HEK293 (cell line): ENCODE measurements at regions not wholly inside any gene's neighbourhood (a gene's known extent, or its start where the extent isn't known, plus 50 kb on each side); places are given as distances from the start of the nearest gene placed in this dataset.

Experiments used
- ELK4 ChIP-seq: IDR thresholded peaks from 2 replicates; pipeline ENCODE4 v1.6.1; 2011; ENCODE audit warnings: mild to moderate bottlenecking, low read depth, low read length, borderline replicate concordance
- SETDB1 ChIP-seq: IDR thresholded peaks from one replicate; pipeline ENCODE4 v1.6.1; 2017; ENCODE audit warnings: mild to moderate bottlenecking, low read length, moderate library complexity, mixed read lengths; ENCODE audit not compliant: insufficient read length
- ZBTB1 ChIP-seq: fragments of 450-650 bp; formaldehyde crosslinking; IDR thresholded peaks from 2 replicates; pipeline ENCODE4 v1.5.1; 2016; ENCODE audit warnings: missing biosample characterization, missing genetic modification characterization
- ZBTB8A ChIP-seq: fragments of 450-650 bp; formaldehyde crosslinking; IDR thresholded peaks from 2 replicates; pipeline ENCODE4 v1.5.1; 2016; ENCODE audit warnings: missing biosample characterization, missing genetic modification characterization
- ZFP69B ChIP-seq: fragments of 450-650 bp; formaldehyde crosslinking; IDR thresholded peaks from 2 replicates; pipeline ENCODE4 v1.5.1; 2016; ENCODE audit warnings: missing biosample characterization, missing genetic modification characterization
- ZNF175 ChIP-seq: fragments of 450-650 bp; formaldehyde crosslinking; IDR thresholded peaks from 2 replicates; pipeline ENCODE4 v1.5.1; 2016; ENCODE audit warnings: missing biosample characterization, missing genetic modification characterization
- ZNF19 ChIP-seq: fragments of 450-650 bp; formaldehyde crosslinking; IDR thresholded peaks from 2 replicates; pipeline ENCODE4; 2016; ENCODE audit warnings: missing biosample characterization, missing genetic modification characterization, low read depth
- ZNF214 ChIP-seq: fragments of 450-650 bp; formaldehyde crosslinking; IDR thresholded peaks from 2 replicates; pipeline ENCODE4 v1.5.1; 2017; ENCODE audit warnings: missing biosample characterization, mild to moderate bottlenecking, missing genetic modification characterization, borderline replicate concordance
- ZNF221 ChIP-seq: fragments of 450-650 bp; formaldehyde crosslinking; IDR thresholded peaks from 2 replicates; pipeline ENCODE4 v1.5.1; 2017; ENCODE audit warnings: missing biosample characterization, missing genetic modification characterization, borderline replicate concordance
- ZNF274 ChIP-seq, 2 experiments: fragments of 200-500 bp in 1 of 2; fragments of 450-650 bp in 1 of 2; sonication (Bioruptor generic) in 1 of 2; formaldehyde crosslinking in 1 of 2; IDR thresholded peaks; 2 replicates each; pipeline versions ENCODE4 v1.5.1 to v1.6.1; 2014 to 2016; ENCODE audit warnings: borderline replicate concordance in 1 of 2, inconsistent platforms in 1 of 2, low read length in 1 of 2, missing biosample characterization in 1 of 2, missing genetic modification characterization in 1 of 2
- ZNF449 ChIP-seq: fragments of 450-650 bp; formaldehyde crosslinking; IDR thresholded peaks from 2 replicates; pipeline ENCODE4 v1.5.1; 2017; ENCODE audit warnings: missing biosample characterization, mild to moderate bottlenecking, missing genetic modification characterization, moderate library complexity
- ZNF707 ChIP-seq: fragments of 450-650 bp; formaldehyde crosslinking; IDR thresholded peaks from 2 replicates; pipeline ENCODE4 v1.5.1; 2016; ENCODE audit warnings: missing biosample characterization, missing genetic modification characterization
- TF ChIP-seq, protein P1 (sequence below): fragments of 450-650 bp; formaldehyde crosslinking; IDR thresholded peaks from 2 replicates; pipeline ENCODE4 v1.5.1; 2016; ENCODE audit warnings: missing biosample characterization, missing genetic modification characterization
- TF ChIP-seq, protein P2 (sequence below): fragments of 450-650 bp; formaldehyde crosslinking; IDR thresholded peaks from 2 replicates; pipeline ENCODE4 v1.5.1; 2016; ENCODE audit warnings: missing biosample characterization, missing genetic modification characterization

DNA sequence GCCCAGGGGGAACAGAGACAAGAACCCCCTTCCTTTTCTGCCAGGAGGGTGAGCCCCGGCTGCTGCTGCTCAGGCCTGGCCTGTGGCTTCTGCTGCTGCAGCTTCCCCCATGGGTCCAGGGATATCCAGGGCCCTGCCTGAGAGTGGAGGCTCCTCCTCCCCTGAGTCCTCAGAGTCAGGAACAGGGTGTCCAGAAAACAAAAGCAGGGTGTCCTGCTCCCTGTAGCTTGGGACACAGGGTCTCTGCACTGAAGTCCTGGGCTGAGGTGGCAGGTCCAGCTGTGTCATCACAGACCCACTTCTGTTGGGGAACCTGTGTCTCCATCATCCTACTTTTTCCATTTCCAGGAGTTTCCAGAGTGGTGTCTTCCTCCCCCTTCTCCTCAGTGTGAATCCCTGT, 76.1 kb downstream of the ZNF280B start:
- TF ChIP-seq ZNF175 (no peak), ZBTB8A (no peak), ZNF707 (tag by site-specific recombination) (no peak), ZNF221 (tag by site-specific recombination) (no peak), ZNF449 (tag by site-specific recombination) (no peak), ZNF274 (IDR thresholded peaks at IDR 0.05; ENCODE audit: low read length) (no peak), ZNF274 (tag by site-specific recombination; IDR thresholded peaks at IDR 0.05; ENCODE audit: borderline replicate concordance) (no peak), ELK4 (no peak), ZBTB1 (tag by site-specific recombination) (no peak), ZFP69B (tag by site-specific recombination) (no peak), SETDB1 (no peak), ZNF214 (no peak), ZNF19 (tag by site-specific recombination) (no peak)
- TF ChIP-seq, protein P1, sequence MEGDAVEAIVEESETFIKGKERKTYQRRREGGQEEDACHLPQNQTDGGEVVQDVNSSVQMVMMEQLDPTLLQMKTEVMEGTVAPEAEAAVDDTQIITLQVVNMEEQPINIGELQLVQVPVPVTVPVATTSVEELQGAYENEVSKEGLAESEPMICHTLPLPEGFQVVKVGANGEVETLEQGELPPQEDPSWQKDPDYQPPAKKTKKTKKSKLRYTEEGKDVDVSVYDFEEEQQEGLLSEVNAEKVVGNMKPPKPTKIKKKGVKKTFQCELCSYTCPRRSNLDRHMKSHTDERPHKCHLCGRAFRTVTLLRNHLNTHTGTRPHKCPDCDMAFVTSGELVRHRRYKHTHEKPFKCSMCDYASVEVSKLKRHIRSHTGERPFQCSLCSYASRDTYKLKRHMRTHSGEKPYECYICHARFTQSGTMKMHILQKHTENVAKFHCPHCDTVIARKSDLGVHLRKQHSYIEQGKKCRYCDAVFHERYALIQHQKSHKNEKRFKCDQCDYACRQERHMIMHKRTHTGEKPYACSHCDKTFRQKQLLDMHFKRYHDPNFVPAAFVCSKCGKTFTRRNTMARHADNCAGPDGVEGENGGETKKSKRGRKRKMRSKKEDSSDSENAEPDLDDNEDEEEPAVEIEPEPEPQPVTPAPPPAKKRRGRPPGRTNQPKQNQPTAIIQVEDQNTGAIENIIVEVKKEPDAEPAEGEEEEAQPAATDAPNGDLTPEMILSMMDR: no peak
- TF ChIP-seq, protein P2, sequence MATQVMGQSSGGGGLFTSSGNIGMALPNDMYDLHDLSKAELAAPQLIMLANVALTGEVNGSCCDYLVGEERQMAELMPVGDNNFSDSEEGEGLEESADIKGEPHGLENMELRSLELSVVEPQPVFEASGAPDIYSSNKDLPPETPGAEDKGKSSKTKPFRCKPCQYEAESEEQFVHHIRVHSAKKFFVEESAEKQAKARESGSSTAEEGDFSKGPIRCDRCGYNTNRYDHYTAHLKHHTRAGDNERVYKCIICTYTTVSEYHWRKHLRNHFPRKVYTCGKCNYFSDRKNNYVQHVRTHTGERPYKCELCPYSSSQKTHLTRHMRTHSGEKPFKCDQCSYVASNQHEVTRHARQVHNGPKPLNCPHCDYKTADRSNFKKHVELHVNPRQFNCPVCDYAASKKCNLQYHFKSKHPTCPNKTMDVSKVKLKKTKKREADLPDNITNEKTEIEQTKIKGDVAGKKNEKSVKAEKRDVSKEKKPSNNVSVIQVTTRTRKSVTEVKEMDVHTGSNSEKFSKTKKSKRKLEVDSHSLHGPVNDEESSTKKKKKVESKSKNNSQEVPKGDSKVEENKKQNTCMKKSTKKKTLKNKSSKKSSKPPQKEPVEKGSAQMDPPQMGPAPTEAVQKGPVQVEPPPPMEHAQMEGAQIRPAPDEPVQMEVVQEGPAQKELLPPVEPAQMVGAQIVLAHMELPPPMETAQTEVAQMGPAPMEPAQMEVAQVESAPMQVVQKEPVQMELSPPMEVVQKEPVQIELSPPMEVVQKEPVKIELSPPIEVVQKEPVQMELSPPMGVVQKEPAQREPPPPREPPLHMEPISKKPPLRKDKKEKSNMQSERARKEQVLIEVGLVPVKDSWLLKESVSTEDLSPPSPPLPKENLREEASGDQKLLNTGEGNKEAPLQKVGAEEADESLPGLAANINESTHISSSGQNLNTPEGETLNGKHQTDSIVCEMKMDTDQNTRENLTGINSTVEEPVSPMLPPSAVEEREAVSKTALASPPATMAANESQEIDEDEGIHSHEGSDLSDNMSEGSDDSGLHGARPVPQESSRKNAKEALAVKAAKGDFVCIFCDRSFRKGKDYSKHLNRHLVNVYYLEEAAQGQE (tag by site-specific recombination): no peak
